Muscle of leg (tissue), 3 donors: ENCODE measurements at regions not wholly inside any gene's neighbourhood (a gene's known extent, or its start where the extent isn't known, plus 50 kb on each side); places are given as distances from the start of the nearest gene placed in this dataset.

Experiments used
- DNase-seq: peaks from one replicate; pipeline ENCODE4 v3.0.0; 2013
- H3K27ac ChIP-seq: one replicate; pipeline ENCODE4 v1.5.1; 2013; ENCODE audit warnings: mild to moderate bottlenecking, low read length, control low read depth
- H3K27me3 ChIP-seq: one replicate; pipeline ENCODE4 v1.6.1; 2013; ENCODE audit warnings: low read length; ENCODE audit not compliant: control insufficient read depth, insufficient read depth
- H3K36me3 ChIP-seq: one replicate; pipeline ENCODE4 v1.6.1; 2013; ENCODE audit warnings: low read length; ENCODE audit not compliant: control insufficient read depth, insufficient read depth
- H3K4me1 ChIP-seq: one replicate; pipeline ENCODE4 v1.6.1; 2013; ENCODE audit warnings: low read length; ENCODE audit not compliant: control insufficient read depth, insufficient read depth
- H3K4me3 ChIP-seq: one replicate; pipeline ENCODE4 v1.5.1; 2013; ENCODE audit warnings: low read length, control low read depth
- H3K9me3 ChIP-seq: replicated peaks from 2 replicates; pipeline ENCODE4 v1.6.1; 2013; ENCODE audit warnings: low read depth, low read length; ENCODE audit not compliant: control insufficient read depth
- WGBS: methylation state at CpG from one replicate; pipeline ENCODE4 v1.1.5; 2013; ENCODE audit warnings: missing lambda C conversion rate; ENCODE audit not compliant: insufficient coverage; 5-methylcytosine and 5-hydroxymethylcytosine counted together

- peak; percentile 37 for DNase-seq
- WGBS, result no CpG with 5 or more reads among the region's 1 CpG
- H3K9me3 ChIP-seq, result no peaks in the 10 kb centered on the region
- no peak overlapping the region for H3K4me3 ChIP-seq
- H3K27ac ChIP-seq, result no peak overlapping the region
- H3K4me1 ChIP-seq, result no peaks in the 10 kb centered on the region
- no peaks in the 10 kb centered on the region for H3K27me3 ChIP-seq
- no peaks in the 10 kb centered on the region for H3K36me3 ChIP-seq
Observed at GRCh38 chr6:104541411-104541810, 318.3 kb downstream of the HACE1 start.

GRCh38 chr6:104540743-104541142, 319.0 kb downstream of the HACE1 start:
- Histone ChIP-seq H3K9me3 (no peaks in the 10 kb centered on the region), H3K27ac (no peak overlapping the region), H3K4me3 (no peak overlapping the region), H3K4me1 (no peaks in the 10 kb centered on the region), H3K27me3 (no peaks in the 10 kb centered on the region), H3K36me3 (no peaks in the 10 kb centered on the region)
- DNase-seq, result no peak

GRCh38 chr6:104539173-104539572, 320.5 kb downstream of the HACE1 start:
- Histone ChIP-seq H3K4me3 (no peak overlapping the region), H3K27ac (no peak overlapping the region), H3K36me3 (no peaks in the 10 kb centered on the region), H3K4me1 (no peaks in the 10 kb centered on the region), H3K27me3 (no peaks in the 10 kb centered on the region), H3K9me3 (no peaks in the 10 kb centered on the region)
- DNase-seq, result no peak

DNA sequence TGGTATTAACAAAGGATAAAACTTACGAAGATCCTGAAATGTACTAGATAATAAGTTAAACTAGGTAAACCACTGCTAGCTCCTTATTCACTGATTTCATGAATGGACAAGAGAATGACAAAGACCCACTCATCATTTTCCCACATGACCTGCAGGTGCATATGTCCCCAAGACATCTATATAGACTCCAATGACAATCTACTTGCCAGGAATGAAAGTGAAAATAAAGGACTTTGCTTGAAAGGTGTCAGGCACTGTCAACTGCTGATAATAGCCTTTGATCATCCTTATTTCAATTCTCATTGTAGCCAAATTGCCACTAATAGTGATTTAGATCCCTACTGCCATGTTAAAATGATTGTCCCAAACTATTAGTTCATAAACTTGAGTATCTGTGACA, 321.8 kb downstream of the HACE1 start:
- Histone ChIP-seq H3K4me3 (no peak overlapping the region), H3K36me3 (no peaks in the 10 kb centered on the region), H3K9me3 (no peaks in the 10 kb centered on the region), H3K27ac (no peak overlapping the region), H3K4me1 (no peaks in the 10 kb centered on the region), H3K27me3 (no peaks in the 10 kb centered on the region)
- no peak for DNase-seq
- no CpG with 5 or more reads among the region's 1 CpG for WGBS

GRCh38 chr6:104537180-104537579, 322.5 kb downstream of the HACE1 start:
- DNase-seq, result no peak
- H3K27me3 ChIP-seq, result no peaks in the 10 kb centered on the region
- no peaks in the 10 kb centered on the region for H3K36me3 ChIP-seq
- H3K9me3 ChIP-seq, result no peaks in the 10 kb centered on the region
- H3K27ac ChIP-seq, result no peak overlapping the region
- no peak overlapping the region for H3K4me3 ChIP-seq
- no CpG with 5 or more reads among the region's 1 CpG for WGBS
- H3K4me1 ChIP-seq, result no peaks in the 10 kb centered on the region

DNA sequence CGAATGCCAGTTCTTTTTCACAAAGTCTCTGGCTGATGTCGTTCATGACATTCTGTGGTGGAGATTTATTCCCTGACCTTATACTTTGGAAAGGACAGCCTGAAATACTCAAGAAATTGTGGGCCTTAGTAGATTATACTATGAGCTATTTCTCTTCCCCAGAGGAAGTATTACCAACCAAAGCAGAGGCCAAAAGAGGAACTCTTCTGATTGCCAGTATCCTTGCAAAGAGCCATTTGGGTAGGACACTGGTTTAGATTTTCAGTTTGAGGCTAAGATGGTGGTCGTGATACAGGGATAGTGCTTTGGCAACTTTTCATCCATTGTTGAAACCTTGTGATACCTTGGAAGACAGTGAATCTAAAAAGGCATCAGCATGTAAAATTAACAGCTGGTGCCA, 327.3 kb downstream of the HACE1 start:
- no peak overlapping the region for H3K4me3 ChIP-seq
- H3K36me3 ChIP-seq, result no peaks in the 10 kb centered on the region
- WGBS, result 70% methylated on average over 1 of the region's 3 CpGs
- no peaks in the 10 kb centered on the region for H3K9me3 ChIP-seq
- DNase-seq, result peak; percentile 23
- no peak overlapping the region for H3K27ac ChIP-seq
- H3K4me1 ChIP-seq, result no peaks in the 10 kb centered on the region
- H3K27me3 ChIP-seq, result no peaks in the 10 kb centered on the region

DNA sequence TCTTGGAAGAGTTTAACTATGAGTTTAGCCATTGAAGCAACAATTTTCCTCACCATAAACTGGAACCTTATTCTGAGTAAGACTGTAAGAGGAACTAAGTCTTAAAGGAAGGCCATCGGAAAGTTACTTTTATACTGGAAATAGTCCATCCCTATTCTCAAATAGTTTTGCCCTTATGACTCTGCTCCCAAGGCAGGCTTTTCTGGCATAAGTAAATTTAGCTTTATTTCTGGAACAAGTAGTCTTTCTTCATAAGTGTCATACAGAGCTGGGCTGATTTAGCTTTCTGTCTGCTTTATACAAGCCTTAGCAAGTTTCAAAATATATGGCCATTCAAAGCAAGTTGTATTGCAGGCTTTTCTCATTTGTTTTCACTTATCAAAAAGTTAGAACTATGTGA, 328.1 kb downstream of the HACE1 start:
- no peaks in the 10 kb centered on the region for H3K9me3 ChIP-seq
- no CpG with 5 or more reads among the region's 1 CpG for WGBS
- H3K4me1 ChIP-seq, result no peaks in the 10 kb centered on the region
- no peaks in the 10 kb centered on the region for H3K27me3 ChIP-seq
- no peaks in the 10 kb centered on the region for H3K36me3 ChIP-seq
- H3K4me3 ChIP-seq, result no peak overlapping the region
- peak; percentile 75 for DNase-seq
- H3K27ac ChIP-seq, result no peak overlapping the region

GRCh38 chr6:104527761-104528415, 331.8 kb downstream of the HACE1 start:
- H3K9me3 ChIP-seq, result no peaks in the 10 kb centered on the region
- WGBS, result 82% methylated on average over 5 of the region's 10 CpGs
- no peak overlapping the region for H3K27ac ChIP-seq
- no peak overlapping the region for H3K4me3 ChIP-seq
- no peaks in the 10 kb centered on the region for H3K4me1 ChIP-seq
- DNase-seq, result peak; percentile 35
- H3K27me3 ChIP-seq, result no peaks in the 10 kb centered on the region
- no peaks in the 10 kb centered on the region for H3K36me3 ChIP-seq

- Histone ChIP-seq H3K4me3 (no peak overlapping the region), H3K27ac (no peak overlapping the region), H3K27me3 (no peaks in the 10 kb centered on the region), H3K4me1 (no peaks in the 10 kb centered on the region), H3K36me3 (no peaks in the 10 kb centered on the region), H3K9me3 (no peaks in the 10 kb centered on the region)
- DNase-seq, result peak; percentile 67
- WGBS, result 67% methylated on average over 1 of the region's 7 CpGs
Observed at GRCh38 chr6:104527311-104527710, 332.4 kb downstream of the HACE1 start.

DNA sequence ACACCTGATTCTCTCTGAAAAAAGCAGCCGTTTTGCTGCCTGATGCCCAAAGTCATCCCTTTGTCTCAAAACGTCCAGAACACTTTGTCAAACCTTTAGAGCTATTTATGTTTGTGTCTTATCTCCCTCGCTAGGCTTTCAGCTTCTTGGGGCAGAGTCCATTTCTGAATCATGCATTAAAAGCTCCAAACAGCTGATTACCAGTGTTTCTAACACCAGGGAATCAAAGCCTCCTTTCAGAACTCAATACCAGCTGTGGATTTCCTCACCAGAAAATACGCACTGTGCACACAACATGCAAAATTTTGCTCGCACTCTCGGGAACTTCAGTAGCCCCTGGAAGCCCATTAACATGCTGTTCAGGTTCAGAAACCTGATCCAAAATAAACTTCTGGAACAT, 333.3 kb downstream of the HACE1 start:
- Histone ChIP-seq H3K4me3 (no peak overlapping the region), H3K27ac (no peak overlapping the region), H3K36me3 (no peaks in the 10 kb centered on the region), H3K9me3 (no peaks in the 10 kb centered on the region), H3K27me3 (no peaks in the 10 kb centered on the region), H3K4me1 (no peaks in the 10 kb centered on the region)
- 9% methylated on average over 4 of the region's 6 CpGs for WGBS
- peak; percentile 44 for DNase-seq

DNA sequence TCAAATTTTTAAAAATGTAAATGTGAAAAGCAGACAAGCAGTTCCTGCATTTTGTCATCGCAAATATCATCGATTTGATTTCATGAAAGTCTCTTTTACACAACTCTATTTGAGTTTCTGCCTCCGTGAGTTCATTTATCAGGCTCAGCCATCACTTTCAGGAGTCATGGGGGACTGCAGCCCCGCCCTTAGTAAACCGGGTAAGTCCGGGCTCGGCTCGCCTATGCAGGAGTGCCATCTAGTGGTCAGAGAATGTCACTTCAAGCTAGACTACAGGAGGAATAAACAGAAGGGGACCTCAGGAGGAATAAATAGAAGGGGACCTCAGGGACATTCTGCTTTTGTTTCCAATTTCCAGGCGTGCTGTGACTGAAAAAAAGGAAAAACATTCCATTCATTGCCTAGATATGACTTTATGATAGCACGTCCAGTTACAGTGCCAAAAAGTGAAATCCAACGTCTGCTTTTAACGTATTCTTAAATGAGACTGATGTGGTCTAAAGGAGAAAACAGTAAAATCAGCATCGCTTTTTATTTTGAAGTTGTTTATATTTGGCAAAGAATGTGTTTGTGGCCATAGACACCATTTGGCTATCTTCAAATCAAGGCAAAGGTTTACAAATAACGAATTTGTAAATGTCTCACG, 333.9 kb downstream of the HACE1 start:
- DNase-seq, result peak; percentile 90
- no peak overlapping the region for H3K27ac ChIP-seq
- no peaks in the 10 kb centered on the region for H3K9me3 ChIP-seq
- 11% methylated on average over 10 of the region's 15 CpGs for WGBS
- H3K36me3 ChIP-seq, result no peaks in the 10 kb centered on the region
- H3K4me1 ChIP-seq, result no peaks in the 10 kb centered on the region
- H3K4me3 ChIP-seq, result peak overlapping the region; percentile 1
- H3K27me3 ChIP-seq, result no peaks in the 10 kb centered on the region
